ENCODE measurements at regions not wholly inside any gene's neighbourhood (a gene's known extent, or its start where the extent isn't known, plus 50 kb on each side); places are given as distances from the start of the nearest gene placed in this dataset.

DNA sequence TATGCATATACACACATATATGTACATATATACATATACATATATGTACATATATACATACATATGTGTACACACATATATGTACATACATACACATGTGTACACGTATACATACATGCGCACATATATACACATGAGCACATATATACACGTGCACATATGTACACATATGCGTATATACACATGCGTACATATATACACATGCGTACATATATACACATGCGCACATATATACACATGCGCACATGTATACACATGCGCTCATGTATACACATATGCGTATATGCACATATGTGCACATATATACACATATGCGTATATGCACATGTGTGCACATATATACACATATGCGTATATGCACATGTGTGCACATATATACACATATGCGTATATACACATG is 353.0 kb downstream of the EDEM1 start (continued):
- TF ChIP-seq MLLT1 (IDR thresholded peaks at IDR 0.05): no peak
- no peak for TF ChIP-seq IRF2 (CRISPR knock-in tag; IDR thresholded peaks at IDR 0.05)
- TF ChIP-seq, protein P1, sequence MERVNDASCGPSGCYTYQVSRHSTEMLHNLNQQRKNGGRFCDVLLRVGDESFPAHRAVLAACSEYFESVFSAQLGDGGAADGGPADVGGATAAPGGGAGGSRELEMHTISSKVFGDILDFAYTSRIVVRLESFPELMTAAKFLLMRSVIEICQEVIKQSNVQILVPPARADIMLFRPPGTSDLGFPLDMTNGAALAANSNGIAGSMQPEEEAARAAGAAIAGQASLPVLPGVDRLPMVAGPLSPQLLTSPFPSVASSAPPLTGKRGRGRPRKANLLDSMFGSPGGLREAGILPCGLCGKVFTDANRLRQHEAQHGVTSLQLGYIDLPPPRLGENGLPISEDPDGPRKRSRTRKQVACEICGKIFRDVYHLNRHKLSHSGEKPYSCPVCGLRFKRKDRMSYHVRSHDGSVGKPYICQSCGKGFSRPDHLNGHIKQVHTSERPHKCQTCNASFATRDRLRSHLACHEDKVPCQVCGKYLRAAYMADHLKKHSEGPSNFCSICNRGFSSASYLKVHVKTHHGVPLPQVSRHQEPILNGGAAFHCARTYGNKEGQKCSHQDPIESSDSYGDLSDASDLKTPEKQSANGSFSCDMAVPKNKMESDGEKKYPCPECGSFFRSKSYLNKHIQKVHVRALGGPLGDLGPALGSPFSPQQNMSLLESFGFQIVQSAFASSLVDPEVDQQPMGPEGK (CRISPR knock-in tag; IDR thresholded peaks at IDR 0.05; ENCODE audit: borderline replicate concordance): no peak
- TF ChIP-seq NONO (IDR thresholded peaks at IDR 0.05; ENCODE audit: low read depth in 2 of 2, low read length in 1 of 2): no peak
- no peak for TF ChIP-seq ZNF212 (CRISPR knock-in tag; IDR thresholded peaks at IDR 0.05)
- no peak for TF ChIP-seq EZH2 (IDR thresholded peaks at IDR 0.05; ENCODE audit: borderline replicate concordance, low read depth, low read length)
- TF ChIP-seq ARID2 (IDR thresholded peaks at IDR 0.05): peak; percentile 39; the same call in 1 of the 2 replicates
- TF ChIP-seq MCM3 (IDR thresholded peaks at IDR 0.05): no peak
- TF ChIP-seq, protein P2, sequence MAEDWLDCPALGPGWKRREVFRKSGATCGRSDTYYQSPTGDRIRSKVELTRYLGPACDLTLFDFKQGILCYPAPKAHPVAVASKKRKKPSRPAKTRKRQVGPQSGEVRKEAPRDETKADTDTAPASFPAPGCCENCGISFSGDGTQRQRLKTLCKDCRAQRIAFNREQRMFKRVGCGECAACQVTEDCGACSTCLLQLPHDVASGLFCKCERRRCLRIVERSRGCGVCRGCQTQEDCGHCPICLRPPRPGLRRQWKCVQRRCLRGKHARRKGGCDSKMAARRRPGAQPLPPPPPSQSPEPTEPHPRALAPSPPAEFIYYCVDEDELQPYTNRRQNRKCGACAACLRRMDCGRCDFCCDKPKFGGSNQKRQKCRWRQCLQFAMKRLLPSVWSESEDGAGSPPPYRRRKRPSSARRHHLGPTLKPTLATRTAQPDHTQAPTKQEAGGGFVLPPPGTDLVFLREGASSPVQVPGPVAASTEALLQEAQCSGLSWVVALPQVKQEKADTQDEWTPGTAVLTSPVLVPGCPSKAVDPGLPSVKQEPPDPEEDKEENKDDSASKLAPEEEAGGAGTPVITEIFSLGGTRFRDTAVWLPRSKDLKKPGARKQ (CRISPR knock-in tag; IDR thresholded peaks at IDR 0.05): no peak
- TF ChIP-seq SMARCB1 (IDR thresholded peaks at IDR 0.05; ENCODE audit: insufficient read length, low read depth): no peak
- TF ChIP-seq DMBX1 (CRISPR knock-in tag; IDR thresholded peaks at IDR 0.05; ENCODE audit: borderline replicate concordance): no peak
- no peak for TF ChIP-seq CBFA2T2 (conservative IDR thresholded peaks at IDR 0.05)
- TF ChIP-seq NCOA2 (IDR thresholded peaks at IDR 0.05; ENCODE audit: partially characterized antibody in 2 of 2): peak in 1 of 2 experiments; percentile 68
- TF ChIP-seq HDAC6 (IDR thresholded peaks at IDR 0.05; ENCODE audit: low read depth, low read length): no peak
- TF ChIP-seq CSDE1 (IDR thresholded peaks at IDR 0.05): no peak
- TF ChIP-seq DIDO1 (tag; IDR thresholded peaks at IDR 0.05; ENCODE audit: low read depth): no peak
- TF ChIP-seq RBM17 (IDR thresholded peaks at IDR 0.05; ENCODE audit: borderline replicate concordance, low read depth, low read length): no peak
- no peak for TF ChIP-seq ZNF79 (CRISPR knock-in tag; IDR thresholded peaks at IDR 0.05; ENCODE audit: low read depth)
- TF ChIP-seq, protein P3, sequence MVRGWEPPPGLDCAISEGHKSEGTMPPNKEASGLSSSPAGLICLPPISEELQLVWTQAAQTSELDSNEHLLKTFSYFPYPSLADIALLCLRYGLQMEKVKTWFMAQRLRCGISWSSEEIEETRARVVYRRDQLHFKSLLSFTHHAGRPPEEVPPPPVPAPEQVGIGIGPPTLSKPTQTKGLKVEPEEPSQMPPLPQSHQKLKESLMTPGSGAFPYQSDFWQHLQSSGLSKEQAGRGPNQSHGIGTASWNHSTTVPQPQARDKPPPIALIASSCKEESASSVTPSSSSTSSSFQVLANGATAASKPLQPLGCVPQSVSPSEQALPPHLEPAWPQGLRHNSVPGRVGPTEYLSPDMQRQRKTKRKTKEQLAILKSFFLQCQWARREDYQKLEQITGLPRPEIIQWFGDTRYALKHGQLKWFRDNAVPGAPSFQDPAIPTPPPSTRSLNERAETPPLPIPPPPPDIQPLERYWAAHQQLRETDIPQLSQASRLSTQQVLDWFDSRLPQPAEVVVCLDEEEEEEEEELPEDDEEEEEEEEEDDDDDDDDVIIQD (CRISPR knock-in tag; IDR thresholded peaks at IDR 0.05): no peak
- TF ChIP-seq, protein P4, sequence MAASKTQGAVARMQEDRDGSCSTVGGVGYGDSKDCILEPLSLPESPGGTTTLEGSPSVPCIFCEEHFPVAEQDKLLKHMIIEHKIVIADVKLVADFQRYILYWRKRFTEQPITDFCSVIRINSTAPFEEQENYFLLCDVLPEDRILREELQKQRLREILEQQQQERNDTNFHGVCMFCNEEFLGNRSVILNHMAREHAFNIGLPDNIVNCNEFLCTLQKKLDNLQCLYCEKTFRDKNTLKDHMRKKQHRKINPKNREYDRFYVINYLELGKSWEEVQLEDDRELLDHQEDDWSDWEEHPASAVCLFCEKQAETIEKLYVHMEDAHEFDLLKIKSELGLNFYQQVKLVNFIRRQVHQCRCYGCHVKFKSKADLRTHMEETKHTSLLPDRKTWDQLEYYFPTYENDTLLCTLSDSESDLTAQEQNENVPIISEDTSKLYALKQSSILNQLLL (CRISPR knock-in tag; IDR thresholded peaks at IDR 0.05; ENCODE audit: borderline replicate concordance): 0 out of 2 replicates have a peak, but pooled peaks have one; percentile 73
